DND-41 (cell line): ENCODE measurements at regions not wholly inside any gene's neighbourhood (a gene's known extent, or its start where the extent isn't known, plus 50 kb on each side); places are given as distances from the start of the nearest gene placed in this dataset.

ENCODE experiments used
- EZH2 ChIP-seq: IDR thresholded peaks from 3 replicates; pipeline ENCODE4 v1.6.1; 2012; ENCODE audit warnings: borderline replicate concordance, low read depth, mild to moderate bottlenecking, moderate library complexity, low read length, inconsistent platforms; ENCODE audit not compliant: severe bottlenecking
- TF ChIP-seq, protein P1 (sequence below): IDR thresholded peaks from 2 replicates; pipeline ENCODE4 v1.5.1; 2012; ENCODE audit warnings: borderline replicate concordance, low read length, moderate library complexity, mild to moderate bottlenecking; ENCODE audit not compliant: poor library complexity, severe bottlenecking; ENCODE audit errors: extremely low read depth

DNA sequence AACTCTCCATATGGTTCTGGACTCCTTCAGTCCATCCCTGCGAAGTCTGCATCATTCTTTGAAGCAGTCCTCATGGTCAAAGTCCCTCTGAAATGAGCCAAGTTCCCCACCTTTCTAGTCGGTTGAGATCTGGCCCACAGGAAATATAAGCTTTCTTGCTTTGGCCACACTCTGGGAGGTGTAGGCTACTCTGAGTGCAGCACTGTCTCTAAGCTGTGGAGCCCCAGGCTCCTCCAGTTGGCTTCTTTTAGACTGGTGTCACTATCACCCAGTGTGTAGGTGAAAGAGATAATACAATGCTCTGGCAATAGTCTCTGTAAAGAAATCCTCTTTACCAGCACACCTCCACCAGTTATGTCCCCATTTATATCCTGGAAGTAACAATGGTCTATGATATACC, 486.5 kb upstream of the KLF12 start:
- TF ChIP-seq, protein P1, sequence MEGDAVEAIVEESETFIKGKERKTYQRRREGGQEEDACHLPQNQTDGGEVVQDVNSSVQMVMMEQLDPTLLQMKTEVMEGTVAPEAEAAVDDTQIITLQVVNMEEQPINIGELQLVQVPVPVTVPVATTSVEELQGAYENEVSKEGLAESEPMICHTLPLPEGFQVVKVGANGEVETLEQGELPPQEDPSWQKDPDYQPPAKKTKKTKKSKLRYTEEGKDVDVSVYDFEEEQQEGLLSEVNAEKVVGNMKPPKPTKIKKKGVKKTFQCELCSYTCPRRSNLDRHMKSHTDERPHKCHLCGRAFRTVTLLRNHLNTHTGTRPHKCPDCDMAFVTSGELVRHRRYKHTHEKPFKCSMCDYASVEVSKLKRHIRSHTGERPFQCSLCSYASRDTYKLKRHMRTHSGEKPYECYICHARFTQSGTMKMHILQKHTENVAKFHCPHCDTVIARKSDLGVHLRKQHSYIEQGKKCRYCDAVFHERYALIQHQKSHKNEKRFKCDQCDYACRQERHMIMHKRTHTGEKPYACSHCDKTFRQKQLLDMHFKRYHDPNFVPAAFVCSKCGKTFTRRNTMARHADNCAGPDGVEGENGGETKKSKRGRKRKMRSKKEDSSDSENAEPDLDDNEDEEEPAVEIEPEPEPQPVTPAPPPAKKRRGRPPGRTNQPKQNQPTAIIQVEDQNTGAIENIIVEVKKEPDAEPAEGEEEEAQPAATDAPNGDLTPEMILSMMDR = no peak
- TF ChIP-seq EZH2 = no peak
